H1 (cell line): ENCODE measurements at regions not wholly inside any gene's neighbourhood (a gene's known extent, or its start where the extent isn't known, plus 50 kb on each side); places are given as distances from the start of the nearest gene placed in this dataset.

Experiments used
- CHD2 ChIP-seq: IDR thresholded peaks from 2 replicates; pipeline ENCODE4 v1.6.1; 2012; ENCODE audit warnings: low read length, improper control_type of control experiment
- EZH2 ChIP-seq: fragments of 200-600 bp; sonication (generic); IDR thresholded peaks from 2 replicates; pipeline ENCODE4 v1.7.1; 2012; ENCODE audit warnings: low read depth, mild to moderate bottlenecking, moderate library complexity, low read length, inconsistent platforms; ENCODE audit not compliant: severe bottlenecking
- JUND ChIP-seq: IDR thresholded peaks from 2 replicates; pipeline ENCODE4 v1.6.1; 2011; ENCODE audit warnings: mild to moderate bottlenecking, improper control_type of control experiment, low read length
- KDM1A ChIP-seq: fragments of 200-600, 300-600 bp; sonication (generic); IDR thresholded peaks from 2 replicates; pipeline ENCODE4 v1.7.1; 2016; ENCODE audit warnings: mild to moderate bottlenecking, low read length, borderline replicate concordance
- NRF1 ChIP-seq: IDR thresholded peaks from 2 replicates; pipeline ENCODE4 v1.6.1; 2011; ENCODE audit warnings: mild to moderate bottlenecking, low read depth, low read length, improper control_type of control experiment
- SAP30 ChIP-seq: fragments of 300-600 bp; sonication (generic); IDR thresholded peaks from 2 replicates; pipeline ENCODE4 v1.7.1; 2012; ENCODE audit warnings: low read length, moderate library complexity, mild to moderate bottlenecking, inconsistent platforms; ENCODE audit not compliant: insufficient read depth, insufficient replicate concordance
- TF ChIP-seq, protein P1 (sequence below), 3 experiments: IDR thresholded peaks; 1 replicate in 2 of 3; 2 replicates in 1 of 3; pipeline versions ENCODE4 v1.5.1 to v1.6.1; 2011; ENCODE audit warnings: low read length in 3 of 3, mild to moderate bottlenecking in 3 of 3, inconsistent platforms in 2 of 3, low read depth in 1 of 3, moderate library complexity in 1 of 3; ENCODE audit not compliant: insufficient read depth in 1 of 3; ENCODE audit errors: control extremely low read depth in 1 of 3

DNA sequence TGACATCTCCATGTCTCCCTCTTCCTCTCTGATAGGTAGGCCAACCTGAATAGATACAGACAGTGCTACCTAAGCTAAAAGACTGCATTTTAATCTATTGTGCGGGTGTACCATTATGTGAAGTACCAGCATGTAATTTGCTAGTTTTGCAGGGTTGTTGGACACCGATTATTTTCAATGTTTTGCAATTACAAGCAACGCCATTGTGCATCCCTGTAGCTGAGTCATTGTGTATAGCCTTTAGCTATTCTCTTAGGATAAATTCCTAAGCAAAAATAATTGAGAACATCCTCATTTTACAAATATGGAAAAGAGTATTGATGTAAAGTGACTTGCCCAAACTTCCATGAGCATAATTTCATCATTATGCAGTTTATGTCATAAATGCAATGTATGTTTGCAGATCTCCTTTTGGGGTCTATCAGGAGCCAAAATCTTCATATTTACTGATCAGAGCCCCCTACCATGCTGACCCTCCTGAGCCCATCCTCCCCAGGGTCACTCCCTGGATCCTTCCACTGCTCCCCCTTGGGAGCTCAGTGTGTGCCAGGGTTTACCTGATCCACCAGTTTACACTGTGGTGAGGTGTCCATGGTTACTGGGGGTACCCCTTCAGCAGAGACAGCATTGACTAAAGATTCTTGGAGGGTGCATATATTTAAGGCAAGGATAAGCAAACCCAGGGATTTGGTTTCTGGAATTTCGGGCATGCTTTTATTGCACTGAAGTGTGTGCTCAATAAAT lies 80.6 kb downstream of the CCDC185 start (continued):
- TF ChIP-seq NRF1 = no peak
- no peak for TF ChIP-seq CHD2
- TF ChIP-seq, protein P1, sequence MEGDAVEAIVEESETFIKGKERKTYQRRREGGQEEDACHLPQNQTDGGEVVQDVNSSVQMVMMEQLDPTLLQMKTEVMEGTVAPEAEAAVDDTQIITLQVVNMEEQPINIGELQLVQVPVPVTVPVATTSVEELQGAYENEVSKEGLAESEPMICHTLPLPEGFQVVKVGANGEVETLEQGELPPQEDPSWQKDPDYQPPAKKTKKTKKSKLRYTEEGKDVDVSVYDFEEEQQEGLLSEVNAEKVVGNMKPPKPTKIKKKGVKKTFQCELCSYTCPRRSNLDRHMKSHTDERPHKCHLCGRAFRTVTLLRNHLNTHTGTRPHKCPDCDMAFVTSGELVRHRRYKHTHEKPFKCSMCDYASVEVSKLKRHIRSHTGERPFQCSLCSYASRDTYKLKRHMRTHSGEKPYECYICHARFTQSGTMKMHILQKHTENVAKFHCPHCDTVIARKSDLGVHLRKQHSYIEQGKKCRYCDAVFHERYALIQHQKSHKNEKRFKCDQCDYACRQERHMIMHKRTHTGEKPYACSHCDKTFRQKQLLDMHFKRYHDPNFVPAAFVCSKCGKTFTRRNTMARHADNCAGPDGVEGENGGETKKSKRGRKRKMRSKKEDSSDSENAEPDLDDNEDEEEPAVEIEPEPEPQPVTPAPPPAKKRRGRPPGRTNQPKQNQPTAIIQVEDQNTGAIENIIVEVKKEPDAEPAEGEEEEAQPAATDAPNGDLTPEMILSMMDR (IDR thresholded peaks at IDR 0.05; ENCODE audit: control extremely low read depth in 1 of 3, insufficient read depth in 1 of 3, low read depth in 1 of 3, low read length in 3 of 3) = no peak
- no peak for TF ChIP-seq EZH2
- no peak for TF ChIP-seq SAP30
- no peak for TF ChIP-seq JUND
- no peak for TF ChIP-seq KDM1A
- TF ChIP-seq, all 59 proteins: peak for 0
